ENCODE measurements at regions not wholly inside any gene's neighbourhood (a gene's known extent, or its start where the extent isn't known, plus 50 kb on each side); places are given as distances from the start of the nearest gene placed in this dataset.

- Histone ChIP-seq H3K4me3 (replicated peaks in 1 of 3; ENCODE audit: insufficient read depth in 1 of 3, low read depth in 1 of 3, low read length in 3 of 3) (no peak overlapping the region), H4K20me1 (replicated peaks; ENCODE audit: control insufficient read depth, extremely low read depth, insufficient read depth, low read length) (no peaks in the 10 kb centered on the region), H3K4me1 (ENCODE audit: control insufficient read depth, extremely low read depth, insufficient read depth, low read length) (peaks cover 11% of the 10 kb centered on the region), H3K36me3 (ENCODE audit: control insufficient read depth in 2 of 2, extremely low read depth in 1 of 2, insufficient read depth in 2 of 2, low read length in 2 of 2) (no peaks in the 10 kb centered on the region), H2AFZ (ENCODE audit: low read depth, low read length) (no peak overlapping the region), H3K4me2 (ENCODE audit: insufficient read depth, low read length) (no peak overlapping the region), H3K9me1 (replicated peaks; ENCODE audit: control insufficient read depth, extremely low read depth, insufficient read depth, low read length) (no peaks in the 10 kb centered on the region), H3K27ac (ENCODE audit: insufficient read depth, low read depth, low read length) (no peak overlapping the region), H3K79me2 (ENCODE audit: control insufficient read depth, insufficient read depth, low read length) (no peaks in the 10 kb centered on the region), H3K9ac (replicated peaks; ENCODE audit: extremely low read depth, insufficient read depth, low read length) (no peak overlapping the region), H3K27me3 (ENCODE audit: control insufficient read depth in 2 of 2, insufficient read depth in 2 of 2, low read length in 2 of 2) (no peaks in the 10 kb centered on the region), H3K9me3 (replicated peaks; ENCODE audit: control insufficient read depth, insufficient read depth, low read length) (no peaks in the 10 kb centered on the region)
- DNase-seq (ENCODE audit: low read depth, low spot score) (no peak), FAIRE-seq (no peak)
- no TSS peak for BruUV-seq (replicated peaks)
- dilution Hi-C loops (cut with MboI; ENCODE audit: extremely low pct_ligation_motif_present, low sequenced_read_pairs) (no loop called here), intact Hi-C loops (cut with micrococcal nuclease) (no loop called here)
- POLR2A ChIA-PET, result no interaction called here
- TF ChIP-seq MAX (IDR thresholded peaks at IDR 0.05; ENCODE audit: insufficient read depth, insufficient read length), result no peak
- no peak for TF ChIP-seq JUN (IDR thresholded peaks at IDR 0.05; ENCODE audit: borderline replicate concordance, insufficient read depth, insufficient read length, low read depth)
- no peak for TF ChIP-seq GATA2 (IDR thresholded peaks at IDR 0.05; ENCODE audit: insufficient read depth, insufficient read length, low read depth, low read length)
- no peak for TF ChIP-seq POLR2AphosphoS5 (IDR thresholded peaks at IDR 0.05; ENCODE audit: insufficient read depth, low read depth, low read length)
- TF ChIP-seq FOS (IDR thresholded peaks at IDR 0.05; ENCODE audit: borderline replicate concordance, insufficient read depth, low read length), result no peak
- no peak for TF ChIP-seq CTCF (IDR thresholded peaks at IDR 0.05; ENCODE audit: extremely low read depth in 1 of 2, insufficient read depth in 1 of 2, low read depth in 1 of 2, low read length in 2 of 2)
- no peak for TF ChIP-seq MYC (IDR thresholded peaks at IDR 0.05; ENCODE audit: low read depth, low read length)
- no peak for TF ChIP-seq POLR2A (IDR thresholded peaks at IDR 0.05; ENCODE audit: low read depth, low read length)
- no peak for TF ChIP-seq EZH2 (IDR thresholded peaks at IDR 0.05; ENCODE audit: borderline replicate concordance, low read depth, low read length, severe bottlenecking)
- CTCF ChIA-PET, result no interaction called here
Measured at GRCh38 chr11:19426011-19426755, 185.4 kb upstream of the E2F8 start.

Data from endothelial cell of umbilical vein (primary cell).